ENCODE measurements at regions not wholly inside any gene's neighbourhood (a gene's known extent, or its start where the extent isn't known, plus 50 kb on each side); places are given as distances from the start of the nearest gene placed in this dataset.

- no peak for DNase-seq
Measured at GRCh38 chrX:2640436-2641150, 50.5 kb upstream of the CD99 start.

DNA sequence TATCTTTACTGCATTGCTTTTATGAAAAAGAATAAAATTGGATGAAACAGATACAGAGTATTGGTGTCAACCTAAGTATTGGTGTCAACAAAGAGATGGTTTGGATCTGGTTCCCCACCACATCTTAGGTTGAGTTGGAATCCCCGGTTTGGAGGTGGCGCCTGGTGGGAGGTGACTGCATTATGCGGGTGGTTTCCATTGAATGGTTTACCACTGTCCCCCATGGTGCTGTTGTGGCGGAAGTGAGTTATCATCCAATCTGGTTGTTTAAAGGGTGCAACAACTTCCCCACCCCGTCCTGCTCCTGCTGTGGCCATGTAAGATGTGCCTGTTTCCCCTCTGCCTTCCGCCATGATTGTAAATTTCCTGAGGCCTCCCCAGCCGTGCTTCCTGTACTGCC is 52.8 kb upstream of the CD99 start:
- no peak for DNase-seq

GRCh38 chrX:2635342-2635741 is 55.8 kb upstream of the CD99 start:
- DNase-seq: no peak

- no peak for DNase-seq
Measured at GRCh38 chrX:2632533-2633504, 58.3 kb upstream of the CD99 start.

GRCh38 chrX:2631743-2632532 is 59.2 kb upstream of the CD99 start:
- DNase-seq: no peak

GRCh38 chrX:2630935-2631742 is 60.0 kb upstream of the CD99 start:
- DNase-seq: peak; percentile 40

GRCh38 chrX:2630008-2630934 is 60.8 kb upstream of the CD99 start:
- peak; percentile 70 for DNase-seq

- DNase-seq: peak; percentile 20
Measured at GRCh38 chrX:2629316-2630007, 61.6 kb upstream of the CD99 start.

- peak; percentile 54 for DNase-seq
Measured at GRCh38 chrX:2628751-2629315, 62.3 kb upstream of the CD99 start.

DNA sequence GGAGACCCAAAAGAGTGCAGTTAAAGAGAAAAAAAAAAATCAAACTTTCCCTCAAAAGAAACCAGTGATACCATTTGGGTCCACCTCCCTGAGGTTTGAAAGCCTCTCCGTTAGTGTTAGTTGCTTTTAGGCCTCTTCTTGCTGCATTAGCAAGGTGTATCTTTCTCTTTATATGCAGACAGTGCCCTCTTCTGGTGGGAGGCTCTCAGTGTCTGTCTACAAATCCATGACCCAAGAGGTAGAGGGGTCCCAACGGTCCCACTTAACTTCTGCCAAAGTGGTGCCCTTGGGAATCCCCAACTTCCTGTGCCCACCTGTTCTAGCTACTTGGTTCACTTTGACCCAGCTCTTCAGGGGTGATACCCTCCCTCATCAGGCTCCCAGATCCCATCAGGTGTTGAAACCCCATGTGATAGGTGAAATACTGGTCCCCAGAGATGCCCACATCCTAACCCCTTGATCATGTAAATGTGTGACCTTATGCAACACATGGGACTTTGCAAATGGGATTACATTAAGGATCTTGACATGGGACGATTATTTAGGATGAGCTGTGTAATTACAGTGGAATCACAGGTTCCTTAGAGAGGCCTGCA is 63.7 kb upstream of the CD99 start:
- peak; percentile 58 for DNase-seq

DNA sequence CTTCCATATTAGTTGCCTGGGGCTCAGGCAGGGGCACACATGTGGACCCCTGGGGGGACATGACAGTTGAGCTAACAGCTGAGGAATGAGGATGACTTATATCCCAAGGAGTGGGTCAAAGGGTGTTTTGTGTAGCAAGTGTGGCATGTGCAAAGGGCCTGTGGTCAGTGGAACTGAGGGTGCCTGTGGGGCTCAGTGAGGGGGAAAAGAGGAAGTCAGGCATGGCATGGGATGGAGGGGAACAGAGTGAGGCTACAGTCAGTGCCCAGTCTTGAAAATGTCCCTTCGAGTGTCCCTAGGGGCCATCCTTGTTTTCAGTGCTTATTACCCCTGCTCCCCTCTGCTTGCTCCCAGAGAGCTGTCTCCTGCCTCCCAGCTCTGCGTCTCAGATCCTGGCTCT is 64.3 kb upstream of the CD99 start:
- no peak for DNase-seq

GRCh38 chrX:2620576-2620975 is 70.5 kb upstream of the CD99 start:
- DNase-seq: no peak

GRCh38 chrX:2618516-2618915 is 72.6 kb upstream of the CD99 start:
- DNase-seq: no peak

- peak; percentile 18 for DNase-seq
Measured at GRCh38 chrX:2614911-2615310, 76.2 kb upstream of the CD99 start.

- peak; percentile 49 for DNase-seq
Measured at GRCh38 chrX:2610246-2611170, 80.6 kb upstream of the CD99 start.

- DNase-seq: peak; percentile 7
Measured at GRCh38 chrX:2609431-2610238, 81.5 kb upstream of the CD99 start.

DNA sequence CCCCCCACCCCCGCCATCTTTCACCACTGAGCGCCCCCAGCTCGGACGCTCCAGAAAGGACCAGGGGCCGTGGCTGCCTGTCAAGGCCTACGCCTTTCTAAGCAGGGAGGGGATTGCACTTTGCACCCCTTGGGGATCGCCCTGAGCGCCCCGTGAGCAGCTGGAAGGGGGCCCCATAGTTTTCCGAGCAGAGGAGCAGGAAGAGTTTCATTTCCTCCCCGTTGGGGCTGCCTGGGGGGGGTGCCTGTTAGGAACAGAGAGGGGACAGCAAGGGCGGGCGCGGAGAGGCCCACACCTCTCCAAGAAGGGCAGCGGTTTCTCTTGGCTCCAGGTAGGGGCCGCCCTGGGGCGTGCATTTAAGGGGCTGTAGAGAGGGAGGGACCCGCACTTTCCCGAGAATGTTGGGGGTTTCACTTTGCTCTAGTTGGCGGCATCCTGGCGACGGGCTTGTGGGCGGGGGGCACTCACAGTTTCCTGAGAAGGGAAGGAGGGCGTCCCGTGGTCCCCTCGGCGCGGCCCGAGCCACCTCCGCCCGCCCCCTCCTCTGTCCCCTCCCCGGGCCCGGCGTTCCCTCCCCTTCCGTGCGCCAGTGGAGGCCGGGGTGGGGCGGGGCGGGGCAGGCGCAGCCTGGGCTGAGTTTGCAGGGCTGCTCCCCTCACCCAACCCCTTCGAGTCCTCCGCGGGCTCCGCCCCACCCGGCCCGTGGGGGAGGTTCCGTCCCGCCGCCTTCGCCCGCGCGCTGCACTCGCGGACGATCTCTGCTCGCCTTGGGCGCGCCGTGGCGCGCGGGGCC is 82.3 kb upstream of the CD99 start:
- peak; percentile 89 for DNase-seq

All from activated CD4-positive, alpha-beta T cell treated with anti-CD3 and anti-CD28 coated beads, Interleukin-2, amount 50 U/mL, for 16 hours (primary cell).